DMS 273 treated with DMSO at 0.1 percent for 48 hours (cell line): ENCODE measurements at regions not wholly inside any gene's neighbourhood (a gene's known extent, or its start where the extent isn't known, plus 50 kb on each side); places are given as distances from the start of the nearest gene placed in this dataset.

ENCODE experiments used
- DNase-seq: peaks from one replicate; lab custom pipeline; 2025; lab: John Stamatoyannopoulos, UW

DNA sequence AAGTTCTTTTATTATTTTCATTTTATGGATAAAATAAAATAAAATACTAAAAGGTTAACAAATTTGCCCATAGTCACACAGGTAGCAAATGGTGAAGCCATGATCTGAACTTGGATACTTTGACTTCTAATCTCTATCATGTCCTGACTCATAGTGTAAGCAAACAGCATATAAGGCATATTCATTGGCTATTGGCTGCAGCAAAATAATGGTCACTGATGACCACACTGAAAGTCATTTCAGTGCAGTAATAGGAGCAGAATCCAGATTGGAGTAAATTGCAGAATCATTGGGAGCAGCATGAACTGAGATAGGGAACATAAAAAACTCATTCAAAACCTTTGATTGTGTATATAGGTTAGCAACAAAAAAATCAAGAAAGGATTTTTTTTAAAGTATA, 262.9 kb downstream of the PLA2G4A start:
- no peak for DNase-seq

DNA sequence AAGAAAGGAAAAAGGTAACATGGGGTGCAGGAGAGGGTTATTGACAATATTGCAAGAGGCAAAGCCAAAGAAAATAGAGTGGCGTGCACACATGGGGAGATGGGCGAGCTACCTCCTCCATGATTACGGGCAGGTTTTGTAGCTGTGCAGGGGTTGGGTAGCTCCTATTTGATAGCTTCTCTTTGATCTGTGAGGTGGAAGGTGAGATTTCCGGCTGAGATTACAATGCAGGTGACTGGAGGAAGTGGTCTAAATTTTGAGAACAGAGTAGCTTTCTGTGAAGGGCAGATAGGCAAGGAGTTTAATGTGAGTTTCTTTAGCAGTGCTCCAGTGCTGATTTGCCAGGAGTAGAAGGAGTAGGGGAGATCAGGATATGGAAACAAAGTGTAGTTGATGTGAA, 263.4 kb downstream of the PLA2G4A start:
- DNase-seq = no peak

DNA sequence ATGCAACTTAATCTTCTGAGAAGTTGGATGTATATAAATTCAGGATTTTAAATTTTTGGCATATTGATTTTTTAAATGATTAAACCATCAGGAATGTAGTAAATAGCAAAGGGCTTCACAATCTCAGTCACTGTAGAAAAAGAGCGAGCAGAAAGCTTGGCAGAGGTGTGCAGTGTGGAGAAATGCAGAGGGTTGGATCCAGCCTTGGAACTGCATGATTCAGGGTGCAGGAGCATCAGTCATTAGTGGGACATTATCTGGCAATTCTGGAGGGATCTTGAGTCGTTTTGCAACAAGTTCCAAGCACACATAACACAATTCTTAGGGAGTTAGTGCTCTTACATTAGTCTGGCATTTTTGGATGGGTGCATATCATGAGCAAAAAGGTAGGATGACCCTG, 267.9 kb downstream of the PLA2G4A start:
- no peak for DNase-seq

DNA sequence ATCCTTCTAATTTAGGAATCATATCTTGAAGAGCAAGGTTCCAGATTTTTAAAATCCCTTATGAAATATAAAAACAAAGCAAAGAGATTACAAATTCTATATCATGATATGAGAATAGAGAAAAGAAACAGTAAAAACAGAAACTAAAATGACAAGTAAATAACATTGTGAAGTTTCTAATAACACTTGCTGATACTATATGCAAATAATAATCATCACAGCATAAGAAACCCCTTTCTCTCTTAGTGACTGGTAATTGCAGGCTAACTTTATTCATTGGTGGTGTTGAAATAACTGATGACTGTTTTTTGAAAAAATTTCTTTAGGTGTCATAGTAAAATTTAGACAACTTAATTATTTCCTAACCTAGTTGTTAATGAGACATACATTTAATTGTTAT, 281.6 kb downstream of the PLA2G4A start:
- DNase-seq = no peak

DNA sequence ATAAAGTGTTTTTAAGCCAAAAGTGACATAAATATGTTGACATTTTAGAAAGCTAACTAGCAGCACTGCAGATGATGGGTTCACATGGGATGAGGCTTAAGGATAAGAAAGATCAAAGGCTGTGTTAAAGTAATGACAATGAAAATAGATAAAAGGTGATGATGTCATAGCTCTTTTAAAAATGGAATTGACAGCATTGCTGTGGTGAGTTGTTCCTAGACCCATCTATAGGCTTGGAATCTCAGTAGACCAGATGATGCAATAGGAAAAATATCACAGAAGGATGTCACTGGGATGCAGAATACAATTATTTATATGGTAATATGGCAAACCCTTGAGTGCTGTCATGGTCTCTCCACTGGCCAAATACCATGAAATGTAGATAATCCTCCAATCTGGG, 286.0 kb downstream of the PLA2G4A start:
- no peak for DNase-seq

DNA sequence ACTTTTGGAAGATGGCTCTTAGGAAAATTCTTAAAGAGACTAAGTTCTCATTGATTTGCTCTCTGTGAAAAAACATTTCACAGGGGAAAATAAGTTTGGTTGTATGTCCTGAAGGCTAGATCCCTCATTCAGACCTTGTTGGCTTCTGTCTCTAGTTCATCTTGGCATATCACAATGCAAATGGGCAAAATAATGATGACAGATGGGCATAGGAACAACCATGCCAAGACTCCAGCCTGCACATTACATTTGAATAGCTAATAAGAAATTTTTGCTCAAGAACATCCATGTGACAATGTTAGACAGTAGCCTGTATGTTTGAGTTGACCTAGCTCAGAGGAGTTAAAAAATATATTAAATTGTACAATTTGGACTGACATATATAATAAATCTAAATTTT, 292.9 kb downstream of the PLA2G4A start:
- peak; percentile 78 for DNase-seq

DNA sequence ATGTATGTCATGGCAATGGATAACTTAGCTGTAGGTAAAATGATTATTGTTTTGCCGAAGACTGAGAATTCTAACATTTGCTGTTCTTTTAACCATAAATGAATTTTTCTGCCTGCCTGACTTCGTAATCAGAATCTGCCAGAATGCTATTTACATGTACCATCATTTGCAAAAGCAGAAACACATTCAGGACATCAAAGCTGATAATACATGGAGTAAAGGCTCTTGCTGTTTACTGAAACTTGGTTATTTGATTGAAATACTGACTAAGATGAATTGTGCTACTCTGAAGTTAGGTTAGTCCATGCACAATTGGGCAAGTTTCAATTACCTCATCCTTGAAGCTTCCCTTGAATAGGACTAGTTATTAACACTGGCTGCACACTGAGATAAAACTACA, 293.8 kb downstream of the PLA2G4A start:
- no peak for DNase-seq

DNA sequence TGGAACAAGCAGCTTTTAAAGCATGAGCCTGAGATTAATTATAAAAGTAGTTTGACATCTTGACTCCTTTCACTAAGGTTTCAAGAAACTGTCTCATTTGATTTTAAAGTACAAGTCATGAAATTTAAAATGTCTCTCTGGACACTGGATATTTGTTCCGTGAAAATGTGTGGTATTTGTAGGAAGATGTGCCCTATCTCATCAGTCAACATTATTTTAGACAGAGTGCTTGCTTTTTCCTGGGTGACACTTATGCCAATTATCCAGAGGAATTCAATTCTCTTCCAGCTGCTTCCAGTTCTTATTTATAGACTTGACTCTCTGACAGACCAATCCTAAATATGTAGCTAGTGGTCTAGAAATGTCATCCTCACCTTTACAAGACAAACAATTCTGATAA, 300.4 kb downstream of the PLA2G4A start:
- DNase-seq = no peak

DNA sequence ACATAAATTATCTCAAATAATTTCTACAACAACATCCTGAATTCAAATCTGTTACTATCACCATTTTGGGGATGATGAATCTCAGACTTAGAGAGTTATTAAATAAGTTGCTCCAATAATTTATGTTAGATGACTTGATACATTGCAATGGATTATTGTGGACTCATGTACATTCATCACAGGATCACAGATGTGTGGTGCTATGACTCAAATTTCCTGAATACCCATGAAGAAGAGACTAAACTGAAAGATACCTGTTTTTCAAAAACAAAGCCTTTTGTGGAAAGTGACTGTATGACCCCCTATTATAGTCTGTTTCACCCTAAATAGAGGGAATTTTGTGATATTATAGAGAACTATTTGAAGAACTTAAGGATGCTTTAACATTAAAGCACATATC, 315.0 kb downstream of the PLA2G4A start:
- no peak for DNase-seq

DNA sequence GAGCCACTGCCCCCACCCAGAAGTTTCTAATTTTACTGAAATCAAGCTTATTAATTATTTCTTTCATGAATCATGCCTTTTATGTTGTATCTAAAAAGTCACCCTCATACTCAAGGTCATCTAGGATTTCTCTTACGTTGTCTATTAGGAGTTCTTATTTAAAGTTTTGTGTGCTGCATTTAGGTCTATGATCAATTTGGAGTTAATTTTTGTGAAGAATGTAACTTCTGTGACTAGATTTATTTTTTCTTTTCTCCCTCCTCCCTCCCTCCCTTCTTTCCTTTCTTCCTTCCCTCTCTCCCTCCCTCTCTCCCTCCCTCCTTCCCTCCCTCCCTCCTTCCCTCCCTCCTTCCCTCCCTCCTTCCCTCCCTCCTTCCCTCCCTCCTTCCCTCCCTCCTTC, 317.6 kb downstream of the PLA2G4A start:
- no peak for DNase-seq

DNA sequence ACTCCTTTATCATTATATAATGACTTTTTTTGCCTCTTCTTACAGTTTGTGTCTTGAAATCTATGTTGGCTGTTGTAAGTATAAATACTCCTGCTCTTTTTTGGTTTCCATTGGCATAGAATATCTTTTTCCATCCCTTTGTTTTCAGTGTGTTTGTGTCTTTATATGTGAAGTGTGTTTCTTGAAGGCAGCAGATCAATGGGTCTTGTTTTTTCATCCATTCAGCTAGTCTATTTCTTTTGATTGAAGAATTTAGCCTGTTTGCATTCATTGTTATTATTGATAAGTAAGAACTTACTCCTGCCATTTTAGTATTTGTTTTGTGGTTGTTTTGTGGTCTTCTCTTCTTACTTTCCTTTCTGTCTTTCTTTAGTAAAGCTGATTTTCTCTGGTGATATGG, 322.8 kb downstream of the PLA2G4A start:
- DNase-seq = no peak

DNA sequence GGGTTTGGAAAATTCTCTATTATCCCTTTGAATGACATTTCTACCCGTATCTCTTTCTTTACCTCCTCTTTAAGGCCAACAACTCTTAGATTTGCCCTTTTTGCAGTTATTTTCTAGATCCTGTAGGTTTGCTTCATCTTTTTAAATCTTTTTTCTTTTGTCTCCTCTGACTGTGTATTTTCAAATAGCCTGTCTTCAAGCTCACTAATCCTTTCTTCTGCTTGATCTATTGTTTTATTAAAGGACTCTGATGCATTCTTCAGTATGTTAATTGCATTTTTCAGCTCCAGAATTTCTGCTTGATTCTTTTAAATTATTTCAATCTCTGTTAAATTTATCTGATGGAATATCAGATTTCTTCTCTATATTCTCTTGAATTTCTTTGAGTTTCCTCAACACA, 324.3 kb downstream of the PLA2G4A start:
- no peak for DNase-seq

DNA sequence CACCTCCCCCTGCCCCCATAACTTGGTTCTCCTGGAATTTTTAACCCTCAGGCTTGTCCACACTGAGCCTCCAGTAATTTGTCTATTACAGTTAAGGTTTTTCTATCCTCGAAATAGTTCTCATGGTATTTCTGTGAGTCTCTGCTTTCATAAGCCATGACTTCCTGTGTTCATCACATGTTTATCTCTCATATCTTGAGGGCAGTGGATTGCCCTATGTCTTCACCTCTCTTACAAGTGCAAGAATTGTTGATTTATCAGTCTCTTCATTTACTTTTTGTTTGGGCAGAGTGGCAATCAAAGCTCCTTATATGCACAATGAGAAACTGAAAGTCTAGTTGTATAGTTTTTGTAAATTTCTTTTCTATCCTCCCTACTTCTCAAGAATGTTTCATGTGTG, 328.4 kb downstream of the PLA2G4A start:
- DNase-seq = no peak

DNA sequence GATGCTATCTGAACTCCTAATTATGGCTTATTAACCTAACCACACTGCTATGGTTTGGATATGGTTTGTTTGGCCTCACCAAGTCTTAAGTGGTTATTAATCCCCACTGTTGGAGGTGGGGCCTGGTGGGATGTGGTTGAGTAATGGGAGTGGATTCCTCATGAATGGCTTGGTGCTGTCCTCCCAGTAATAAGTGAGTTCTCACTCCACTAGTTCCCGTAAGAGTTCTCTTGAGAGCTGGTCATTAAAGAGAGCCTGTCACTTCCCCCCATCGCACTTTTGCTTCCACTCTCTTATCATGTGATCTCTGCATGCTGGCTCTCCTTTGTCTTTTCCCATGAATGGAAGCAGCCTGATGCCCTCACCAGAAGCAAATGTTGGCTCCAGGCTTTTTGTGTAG, 328.8 kb downstream of the PLA2G4A start:
- no peak for DNase-seq

DNA sequence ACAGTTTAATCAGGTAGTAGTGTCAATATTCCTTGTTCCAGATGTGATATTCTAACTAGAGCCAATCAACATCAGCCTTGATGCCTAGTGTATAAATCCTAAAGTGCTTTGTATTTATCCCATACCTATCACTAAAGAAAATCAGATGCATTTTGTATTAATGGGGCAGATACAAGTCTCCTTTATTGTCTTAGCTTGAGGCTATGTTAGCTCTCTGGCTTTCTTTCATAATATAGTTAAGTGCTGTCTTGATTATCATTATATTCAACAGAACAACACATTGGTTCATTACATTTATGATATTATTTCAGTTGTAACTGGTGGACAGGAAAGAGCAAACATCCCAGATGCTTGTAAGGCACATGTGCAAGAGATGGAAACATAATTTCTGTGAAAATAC, 338.8 kb downstream of the PLA2G4A start:
- no peak for DNase-seq

DNA sequence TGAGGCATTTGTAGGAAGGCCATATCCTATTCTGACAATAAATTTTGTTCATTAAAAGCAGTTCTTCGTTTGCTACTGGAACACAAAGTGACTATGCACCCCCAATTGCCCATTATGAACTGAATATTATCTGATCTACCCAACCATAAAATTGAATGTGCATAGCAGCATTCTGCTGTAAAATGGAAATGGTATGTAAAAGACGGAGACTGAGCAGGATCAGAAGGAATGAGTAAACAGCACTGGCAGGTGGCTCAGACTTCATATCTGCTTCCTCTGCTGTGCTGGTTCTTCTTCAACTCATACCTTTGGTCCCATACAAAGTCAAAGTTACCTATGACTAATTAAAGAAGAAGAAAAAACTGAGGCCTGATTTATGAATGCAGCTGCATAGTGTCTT, 339.5 kb downstream of the PLA2G4A start:
- DNase-seq = no peak

DNA sequence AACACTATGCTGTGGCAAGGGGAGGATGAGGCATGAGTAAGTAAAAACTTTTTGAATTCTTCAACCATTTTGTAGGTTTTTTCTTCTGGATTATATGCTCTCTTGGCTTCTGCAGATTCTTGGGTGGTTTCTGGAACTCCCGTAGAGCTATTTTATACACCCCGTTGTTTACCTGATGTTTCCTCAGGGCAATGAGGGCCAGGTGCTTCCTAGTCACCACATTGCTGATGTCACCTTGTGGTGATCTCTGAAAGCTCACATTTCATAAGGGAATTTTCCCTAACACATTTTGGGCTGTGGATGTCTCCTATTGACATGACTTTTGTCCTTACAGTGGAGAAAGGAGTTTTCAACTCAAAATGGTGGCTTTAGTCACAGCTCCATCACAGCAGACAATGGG, 356.6 kb downstream of the PLA2G4A start:
- no peak for DNase-seq

DNA sequence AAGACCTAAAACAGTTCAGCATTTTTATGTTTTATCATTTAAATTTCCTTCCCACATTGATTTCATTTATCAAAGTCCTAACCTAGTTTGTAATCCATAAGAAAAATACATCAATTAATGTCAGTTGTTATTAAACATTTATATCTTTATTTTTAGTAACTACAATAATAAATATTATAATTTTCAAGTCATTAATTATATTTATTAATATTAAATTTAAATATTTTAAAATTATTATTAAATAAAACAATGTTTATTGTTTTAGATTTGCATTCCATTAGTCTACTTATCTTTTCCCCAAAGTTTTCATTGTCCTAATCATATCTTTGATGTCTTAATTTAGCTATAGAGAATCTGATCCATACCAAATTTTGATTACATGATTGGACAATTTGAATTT, 368.9 kb downstream of the PLA2G4A start:
- DNase-seq = no peak

DNA sequence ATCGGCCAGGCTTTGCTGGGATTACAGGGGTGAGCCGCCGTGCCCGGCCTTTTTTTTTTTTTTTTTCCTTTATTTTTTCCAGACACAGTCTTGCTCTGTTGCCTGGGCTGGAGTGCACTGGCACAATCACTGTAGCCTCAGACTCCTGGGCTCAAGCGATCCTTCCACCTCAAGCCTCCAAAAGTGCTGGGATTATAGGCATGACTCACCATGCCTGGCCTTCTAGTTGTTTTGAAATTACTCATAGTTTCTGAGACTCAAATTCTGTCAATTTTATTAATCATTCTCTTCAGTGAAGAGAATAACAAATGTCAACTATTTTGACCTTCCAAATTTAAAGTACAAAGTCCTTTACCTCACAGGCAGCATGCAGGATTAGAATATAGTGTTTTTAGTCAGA, 374.5 kb downstream of the PLA2G4A start:
- DNase-seq = no peak

DNA sequence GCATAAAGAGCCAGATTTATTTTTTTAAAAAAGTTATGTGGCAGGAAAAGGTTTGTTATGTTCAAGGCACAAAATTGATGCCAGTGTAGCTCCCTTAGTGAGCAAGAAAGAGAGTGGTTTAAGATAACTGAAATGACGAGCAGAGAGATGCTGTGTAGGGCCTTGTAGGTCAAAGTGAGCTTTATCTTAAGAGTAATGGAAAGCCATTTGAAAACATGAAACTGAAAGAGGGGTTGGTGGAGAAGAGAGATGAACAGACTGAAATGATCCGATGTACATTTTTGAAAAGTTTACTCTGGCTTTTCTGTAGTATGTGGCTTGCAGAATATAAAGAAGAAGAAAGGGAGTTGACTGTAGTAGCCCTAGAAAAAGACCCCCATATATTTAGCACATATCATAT, 383.6 kb downstream of the PLA2G4A start:
- DNase-seq = no peak

DNA sequence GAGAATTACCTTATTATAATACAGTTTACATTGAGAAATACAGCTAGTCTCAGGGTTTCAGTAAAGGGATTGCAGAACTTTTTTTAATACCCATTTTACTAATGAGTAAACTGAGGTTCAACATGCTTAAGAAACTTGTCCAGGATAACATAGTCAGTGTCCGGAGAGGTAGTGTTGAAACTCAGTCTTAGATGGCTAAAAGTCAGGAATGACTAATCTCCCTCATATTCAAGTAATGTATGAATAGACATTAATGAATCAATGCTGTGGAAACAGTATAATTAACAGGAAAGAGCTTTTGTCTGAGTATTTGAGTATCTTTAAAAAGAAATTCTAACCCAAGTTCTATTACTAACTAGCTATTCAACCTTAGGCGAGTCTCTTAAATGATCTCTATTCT, 397.6 kb downstream of the PLA2G4A start:
- DNase-seq = no peak

DNA sequence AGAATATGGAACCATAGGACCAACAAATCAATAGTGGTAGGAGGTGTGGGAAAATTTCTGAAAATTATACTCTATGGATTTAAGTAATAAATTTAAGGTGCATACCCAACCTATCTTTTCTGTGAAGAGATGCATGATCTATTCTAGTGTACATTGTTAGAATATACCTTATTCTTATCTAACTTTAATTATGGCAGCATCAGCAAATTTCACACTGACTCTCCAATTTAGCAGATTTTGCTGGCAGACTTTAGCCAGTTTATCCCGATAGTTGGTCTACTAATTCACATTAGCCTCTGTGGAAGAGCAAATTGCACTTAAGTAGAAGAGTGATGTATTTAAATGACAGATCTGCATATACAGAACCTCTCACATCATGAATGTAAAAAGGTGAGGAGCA, 400.0 kb downstream of the PLA2G4A start:
- no peak for DNase-seq

DNA sequence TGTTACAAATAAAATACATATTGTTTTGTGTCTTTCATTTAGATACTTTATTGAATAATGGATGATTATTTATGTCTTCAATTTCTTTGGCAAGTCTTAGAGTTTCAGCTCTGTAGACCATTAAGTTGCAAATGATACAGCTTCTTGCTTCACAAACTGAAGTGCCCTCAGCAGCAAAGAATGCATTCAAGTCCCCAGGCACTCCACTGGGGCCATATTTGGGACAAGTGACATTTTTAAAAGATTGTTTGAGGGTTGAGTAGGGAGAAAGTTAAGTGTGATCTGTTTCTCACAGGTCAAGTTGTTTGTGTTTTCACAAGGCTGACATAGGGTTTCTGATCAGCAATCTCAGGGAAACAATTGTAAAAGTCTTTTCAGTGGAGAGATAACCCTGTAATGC, 400.7 kb downstream of the PLA2G4A start:
- no peak for DNase-seq

DNA sequence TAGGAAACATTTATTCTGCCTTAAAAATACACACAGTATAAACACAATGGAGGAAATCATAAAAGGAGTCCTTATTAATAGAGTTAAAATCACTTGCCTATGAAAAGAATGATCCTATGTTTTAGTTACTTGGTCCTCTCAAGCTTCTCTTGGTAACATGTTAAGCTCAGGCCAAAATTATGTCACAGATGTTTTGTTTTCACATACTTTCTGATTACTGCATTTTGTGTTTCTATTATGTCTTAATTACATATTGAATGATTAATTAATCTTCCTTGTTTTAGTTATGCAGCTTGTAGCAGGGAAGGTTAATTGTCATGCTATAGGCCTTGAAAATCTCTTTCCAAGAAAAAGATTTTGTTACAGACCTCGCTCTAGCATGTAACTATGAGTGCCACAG, 406.0 kb downstream of the PLA2G4A start:
- DNase-seq = no peak

DNA sequence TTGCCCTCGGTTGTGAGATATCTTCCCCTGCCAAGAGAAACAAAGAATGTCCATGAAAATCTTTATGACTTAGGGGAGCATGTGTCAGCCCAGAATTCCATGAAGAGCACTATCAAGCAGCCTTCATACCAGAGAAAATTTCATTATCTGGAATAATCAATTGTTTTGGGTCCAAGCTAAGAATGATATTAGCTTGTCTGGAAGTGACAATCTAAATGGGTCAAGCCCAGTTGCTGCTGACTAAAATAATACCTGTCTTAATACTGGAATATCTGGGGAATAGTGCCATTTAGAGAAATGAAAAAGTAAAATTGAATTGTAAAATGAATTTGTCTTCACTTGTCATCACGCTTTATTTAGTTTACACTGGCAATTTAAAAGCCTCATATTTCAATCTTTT, 407.4 kb downstream of the PLA2G4A start:
- no peak for DNase-seq
